GM19397 (cell line): ENCODE measurements at regions not wholly inside any gene's neighbourhood (a gene's known extent, or its start where the extent isn't known, plus 50 kb on each side); places are given as distances from the start of the nearest gene placed in this dataset.
"Not testable (repeated sequence)": the region's sequence is repeated elsewhere in the genome, so short reads cannot be mapped to it uniquely, and the experiment has no call there.

Experiments
- ATAC-seq: cut with Tn5 transposase; IDR thresholded peaks from one replicate; pipeline ENCODE4 v1.9.1; 2021; ENCODE audit warnings: mild to moderate bottlenecking, moderate library complexity; ENCODE audit not compliant: unreplicated experiment

GRCh38 chr1:192904438-192904895 is 95.6 kb downstream of the RGS2 start:
- no peak for ATAC-seq

GRCh38 chr1:192905049-192905448 is 96.2 kb downstream of the RGS2 start:
- ATAC-seq = no peak

GRCh38 chr1:192906334-192906733 is 97.5 kb downstream of the RGS2 start:
- ATAC-seq = no peak

GRCh38 chr1:192907545-192908243 is 98.9 kb downstream of the RGS2 start:
- ATAC-seq = no peak

- ATAC-seq = not testable (repeated sequence)
Measured at GRCh38 chr1:192911896-192912656, 103.2 kb downstream of the RGS2 start.

- no peak for ATAC-seq
Measured at GRCh38 chr1:192913683-192914082, 104.8 kb downstream of the RGS2 start.

- no peak for ATAC-seq
Measured at GRCh38 chr1:192914092-192914491, 105.3 kb downstream of the RGS2 start.

- no peak for ATAC-seq
Measured at GRCh38 chr1:192914696-192915095, 105.9 kb downstream of the RGS2 start.

- no peak for ATAC-seq
Measured at GRCh38 chr1:192916021-192916420, 107.2 kb downstream of the RGS2 start.

GRCh38 chr1:192918259-192918658 is 109.4 kb downstream of the RGS2 start:
- ATAC-seq = no peak

GRCh38 chr1:192920412-192920811 is 111.6 kb downstream of the RGS2 start:
- ATAC-seq = no peak

GRCh38 chr1:192925609-192926008 is 116.8 kb downstream of the RGS2 start:
- no peak for ATAC-seq

- ATAC-seq = no peak
Measured at GRCh38 chr1:192926736-192927135, 117.9 kb downstream of the RGS2 start.

- ATAC-seq = no peak
Measured at GRCh38 chr1:192927496-192927895, 118.7 kb downstream of the RGS2 start.

- ATAC-seq = no peak
Measured at GRCh38 chr1:192929597-192929996, 120.8 kb downstream of the RGS2 start.

GRCh38 chr1:192933744-192934143 is 124.9 kb downstream of the RGS2 start:
- no peak for ATAC-seq

- no peak for ATAC-seq
Measured at GRCh38 chr1:192936313-192937018, 122.7 kb downstream of the UCHL5 start.

GRCh38 chr1:192937128-192937527 is 122.0 kb downstream of the UCHL5 start:
- ATAC-seq = no peak

GRCh38 chr1:192939440-192939839 is 119.7 kb downstream of the UCHL5 start:
- no peak for ATAC-seq

GRCh38 chr1:192940658-192941057 is 118.5 kb downstream of the UCHL5 start:
- ATAC-seq = no peak

- ATAC-seq = no peak
Measured at GRCh38 chr1:192941722-192942411, 117.3 kb downstream of the UCHL5 start.
